Hepatocyte (in vitro differentiated cells): ENCODE measurements at regions not wholly inside any gene's neighbourhood (a gene's known extent, or its start where the extent isn't known, plus 50 kb on each side); places are given as distances from the start of the nearest gene placed in this dataset.

Source experiments
- CTCF ChIP-seq: fragments of 200-600 bp; sonication (generic); IDR thresholded peaks from 2 replicates; pipeline ENCODE4 v1.5.1; 2016; ENCODE audit warnings: antibody characterized with exemption, mild to moderate bottlenecking; ENCODE audit not compliant: poor library complexity
- EZH2 ChIP-seq: fragments of 200-600 bp; sonication (generic); IDR thresholded peaks from 2 replicates; pipeline ENCODE4 v1.6.1; 2016; ENCODE audit warnings: antibody characterized with exemption, mild to moderate bottlenecking, borderline replicate concordance

- no peak for TF ChIP-seq EZH2
- no peak for TF ChIP-seq CTCF
These were observed 225.0 kb downstream of the KATNAL1 start for GRCh38 chr13:30082391-30082790.
